H9 (cell line): ENCODE measurements at regions not wholly inside any gene's neighbourhood (a gene's known extent, or its start where the extent isn't known, plus 50 kb on each side); places are given as distances from the start of the nearest gene placed in this dataset.

Experiments
- DNase-seq: peaks from one replicate; pipeline ENCODE4 v3.0.0-alpha.2; 2017
- H2AFZ ChIP-seq: one replicate; pipeline ENCODE4 v1.6.1; 2013; ENCODE audit warnings: mild to moderate bottlenecking, low read length, control low read depth, moderate library complexity
- H2AK5ac ChIP-seq: 2 replicates; pipeline ENCODE4 v1.6.1; 2013; ENCODE audit warnings: low read length, control low read depth, mixed read lengths; ENCODE audit not compliant: insufficient read length
- H2BK120ac ChIP-seq: one replicate; pipeline ENCODE4 v1.6.1; 2013; ENCODE audit warnings: low read depth, mild to moderate bottlenecking, low read length, control low read depth, inconsistent platforms; ENCODE audit not compliant: poor library complexity, severe bottlenecking
- H2BK12ac ChIP-seq: 2 replicates; pipeline ENCODE4 v1.6.1; 2013; ENCODE audit warnings: low read length, control low read depth, mixed read lengths, low read depth; ENCODE audit not compliant: insufficient read length
- H2BK15ac ChIP-seq: 2 replicates; pipeline ENCODE4 v1.6.1; 2013; ENCODE audit warnings: low read depth, low read length, control low read depth
- H2BK20ac ChIP-seq: one replicate; pipeline ENCODE4 v1.6.1; 2013; ENCODE audit warnings: low read depth, mild to moderate bottlenecking, low read length, control low read depth, inconsistent platforms; ENCODE audit not compliant: poor library complexity, severe bottlenecking
- H2BK5ac ChIP-seq: 2 replicates; pipeline ENCODE4 v1.6.1; 2013; ENCODE audit warnings: low read length, control low read depth, mixed read lengths; ENCODE audit not compliant: insufficient read length
- H3K14ac ChIP-seq: 2 replicates; pipeline ENCODE4 v1.6.1; 2013; ENCODE audit warnings: low read length, control low read depth; ENCODE audit not compliant: insufficient read depth
- H3K18ac ChIP-seq: 2 replicates; pipeline ENCODE4 v1.6.1; 2013; ENCODE audit warnings: low read depth, mild to moderate bottlenecking, mixed read lengths, low read length, control low read depth; ENCODE audit not compliant: insufficient read length
- H3K23ac ChIP-seq: 2 replicates; pipeline ENCODE4 v1.6.1; 2013; ENCODE audit warnings: low read length, control low read depth, mixed read lengths, low read depth; ENCODE audit not compliant: insufficient read length
- H3K23me2 ChIP-seq: 2 replicates; pipeline ENCODE4 v1.6.1; 2013; ENCODE audit warnings: low read depth, mild to moderate bottlenecking, mixed read lengths, low read length, control low read depth; ENCODE audit not compliant: insufficient read length, poor library complexity, severe bottlenecking
- H3K27ac ChIP-seq: 2 replicates; pipeline ENCODE4 v1.5.1; 2013; ENCODE audit warnings: low read length, control low read depth, mixed read lengths, low read depth; ENCODE audit not compliant: insufficient read length
- H3K27me3 ChIP-seq: 2 replicates; pipeline ENCODE4 v1.6.1; 2013; ENCODE audit warnings: low read length, control low read depth, inconsistent platforms; ENCODE audit not compliant: insufficient read depth
- H3K4ac ChIP-seq: 2 replicates; pipeline ENCODE4 v1.6.1; 2013; ENCODE audit warnings: low read depth, mild to moderate bottlenecking, control low read depth, inconsistent platforms, low read length, moderate library complexity
- H3K4me1 ChIP-seq: 2 replicates; pipeline ENCODE4 v1.6.1; 2013; ENCODE audit warnings: low read length, control low read depth, inconsistent platforms; ENCODE audit not compliant: insufficient read depth
- H3K4me2 ChIP-seq: 2 replicates; pipeline ENCODE4 v1.6.1; 2013; ENCODE audit warnings: low read length, control low read depth, mixed read lengths; ENCODE audit not compliant: insufficient read length, insufficient read depth
- H3K56ac ChIP-seq: 2 replicates; pipeline ENCODE4 v1.6.1; 2013; ENCODE audit warnings: low read depth, mild to moderate bottlenecking, mixed read lengths, low read length, control low read depth; ENCODE audit not compliant: insufficient read length
- H3K79me1 ChIP-seq: 2 replicates; pipeline ENCODE4 v1.6.1; 2013; ENCODE audit warnings: low read depth, mild to moderate bottlenecking, moderate library complexity, low read length, control low read depth, inconsistent platforms; ENCODE audit not compliant: insufficient read depth, poor library complexity, severe bottlenecking
- H3K79me2 ChIP-seq: 2 replicates; pipeline ENCODE4 v1.6.1; 2013; ENCODE audit warnings: low read length, control low read depth, inconsistent platforms; ENCODE audit not compliant: insufficient read depth
- H3K9ac ChIP-seq: 2 replicates; pipeline ENCODE4 v1.6.1; 2013; ENCODE audit warnings: low read length, control low read depth, mixed read lengths; ENCODE audit not compliant: insufficient read length; ENCODE audit errors: extremely low read depth
- H3K9me3 ChIP-seq: one replicate; pipeline ENCODE4 v1.6.1; 2013; ENCODE audit warnings: low read depth, low read length, inconsistent platforms; ENCODE audit not compliant: control insufficient read depth
- H3T11ph ChIP-seq: one replicate; pipeline ENCODE4 v1.6.1; 2013; ENCODE audit warnings: mild to moderate bottlenecking, low read length, control low read depth, inconsistent platforms
- H4K20me1 ChIP-seq: one replicate; pipeline ENCODE4 v1.6.1; 2013; ENCODE audit not compliant: control insufficient read depth, insufficient read length, insufficient read depth
- H4K5ac ChIP-seq: 2 replicates; pipeline ENCODE4 v1.6.1; 2013; ENCODE audit warnings: low read depth, mild to moderate bottlenecking, mixed read lengths, low read length, control low read depth; ENCODE audit not compliant: insufficient read length
- H4K8ac ChIP-seq: replicated peaks from 2 replicates; pipeline ENCODE4 v1.6.1; 2013; ENCODE audit warnings: low read length, control low read depth, mixed read lengths, low read depth; ENCODE audit not compliant: insufficient read length
- H4K91ac ChIP-seq: 2 replicates; pipeline ENCODE4 v1.6.1; 2013; ENCODE audit warnings: low read depth, mild to moderate bottlenecking, moderate library complexity, mixed read lengths, low read length, control low read depth; ENCODE audit not compliant: insufficient read length
- H3K27ac Mint-ChIP-seq, 3 experiments: 2 replicates in 2 of 3; 3 replicates in 1 of 3; pipeline ENCODE4 v1.8.0; 2020 to 2021; ENCODE audit warnings: mixed read lengths in 3 of 3, mild to moderate bottlenecking in 1 of 3, moderate library complexity in 1 of 3
- H3K27me3 Mint-ChIP-seq: 2 replicates; pipeline ENCODE4 v1.8.0; 2021; ENCODE audit warnings: low read depth, mild to moderate bottlenecking, moderate library complexity, mixed read lengths
- H3K36me3 Mint-ChIP-seq, 3 experiments: 2 replicates in 2 of 3; 3 replicates in 1 of 3; pipeline ENCODE4 v1.8.0; 2020 to 2021; ENCODE audit warnings: low read depth in 3 of 3, mixed read lengths in 3 of 3; ENCODE audit not compliant: insufficient read depth in 1 of 3
- H3K4me1 Mint-ChIP-seq, 2 experiments: 2 replicates each; pipeline ENCODE4 v1.8.0; 2020; ENCODE audit warnings: mixed read lengths in 2 of 2
- H3K4me3 Mint-ChIP-seq, 2 experiments: 2 replicates in 1 of 2; 3 replicates in 1 of 2; pipeline ENCODE4 v1.8.0; 2020 to 2021; ENCODE audit warnings: mild to moderate bottlenecking in 2 of 2, mixed read lengths in 2 of 2, moderate library complexity in 1 of 2
- H3K9me3 Mint-ChIP-seq, 2 experiments: 2 replicates in 1 of 2; 3 replicates in 1 of 2; pipeline ENCODE4 v1.8.0; 2020; ENCODE audit warnings: mild to moderate bottlenecking in 2 of 2, mixed read lengths in 2 of 2, moderate library complexity in 1 of 2
- CTCF ChIP-seq: fragments of 200-600 bp; sonication (generic); conservative IDR thresholded peaks from 3 replicates; pipeline ENCODE4 v1.8.0; 2021; ENCODE audit warnings: antibody characterized with exemption, mild to moderate bottlenecking
- WGBS: extraction: QIAGEN DNeasy Blood & Tissue Kit; methylation state at CpG from one replicate; pipeline ENCODE4 v1.1.7; 2013; ENCODE audit warnings: missing lambda C conversion rate, low lambda C conversion rate, mixed read lengths; ENCODE audit not compliant: insufficient read length; ENCODE audit errors: extremely low coverage; 5-methylcytosine and 5-hydroxymethylcytosine counted together

DNA sequence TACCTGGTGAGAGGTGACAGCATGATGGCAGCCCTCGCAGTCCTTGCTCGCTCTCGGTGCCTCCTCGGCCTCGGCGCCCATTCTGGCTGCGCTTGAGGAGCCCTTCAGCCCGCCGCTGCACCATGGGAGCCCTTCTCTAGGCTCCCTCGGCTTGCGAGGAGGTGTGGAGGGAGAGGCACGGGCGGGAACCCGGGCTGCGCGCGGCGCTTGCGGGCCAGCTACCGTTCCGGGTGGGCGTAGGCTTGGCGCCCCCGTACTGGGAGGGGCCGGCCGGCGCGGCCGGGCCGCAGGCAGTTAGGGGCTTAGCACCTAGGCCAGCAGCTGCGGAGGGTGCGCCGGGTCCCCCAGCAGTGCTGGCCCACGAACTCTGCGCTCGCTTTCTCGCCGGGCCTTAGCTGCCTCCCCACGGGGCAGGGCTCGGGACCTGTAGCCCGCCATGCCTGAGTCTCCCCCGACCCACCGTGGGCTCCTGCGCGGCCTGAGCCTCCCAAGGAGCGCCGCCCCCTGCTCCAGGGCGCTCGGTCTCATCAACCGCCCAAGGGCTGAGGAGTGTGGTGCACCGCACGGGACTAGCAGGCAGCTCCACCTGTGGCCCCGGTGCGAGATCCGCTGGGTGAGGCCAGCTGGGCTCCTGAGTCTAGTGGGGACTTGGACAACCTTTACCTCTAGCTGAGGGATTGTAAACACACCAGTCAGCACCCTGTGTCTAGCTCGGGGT, 1624.3 kb downstream of the SLITRK1 start:
- H3K9me3 Mint-ChIP-seq: peaks cover 5 to 18% of the 10 kb centered on the region in 2 experiments
- H2BK5ac ChIP-seq: no peak overlapping the region
- WGBS: no CpG with 5 or more reads among the region's 56 CpGs
- no peaks in the 10 kb centered on the region for H3K27me3 Mint-ChIP-seq
- no peaks in the 10 kb centered on the region for H3K79me1 ChIP-seq
- no peaks in the 10 kb centered on the region for H3K79me2 ChIP-seq
- no peak overlapping the region for H3K4me2 ChIP-seq
- H2AK5ac ChIP-seq: no peak overlapping the region
- no peak overlapping the region for H3K23ac ChIP-seq
- H3K9me3 ChIP-seq: no peaks in the 10 kb centered on the region
- no peaks in the 10 kb centered on the region for H4K20me1 ChIP-seq
- no peak overlapping the region for H3K9ac ChIP-seq
- peaks cover 4 to 17% (median 12%) of the 10 kb centered on the region in 3 experiments; a peak in 5 of 7 replicates for H3K36me3 Mint-ChIP-seq
- H3K4ac ChIP-seq: no peak overlapping the region
- H2AFZ ChIP-seq: no peak overlapping the region
- no peak overlapping the region for H2BK120ac ChIP-seq
- H4K5ac ChIP-seq: no peak overlapping the region
- H2BK12ac ChIP-seq: no peak overlapping the region
- no peak overlapping the region for H3K56ac ChIP-seq
- no peak overlapping the region for H2BK20ac ChIP-seq
- no peak overlapping the region for H4K91ac ChIP-seq
- no peak overlapping the region for H3K14ac ChIP-seq
- TF ChIP-seq CTCF: no peak
- no peak overlapping the region for H3K4me3 Mint-ChIP-seq
- no peaks in the 10 kb centered on the region for H3K4me1 ChIP-seq
- no peak overlapping the region for H3K18ac ChIP-seq
- no peak overlapping the region for H4K8ac ChIP-seq
- no peak overlapping the region for H3K27ac ChIP-seq
- H2BK15ac ChIP-seq: no peak overlapping the region
- no peak for DNase-seq
- H3K27me3 ChIP-seq: no peaks in the 10 kb centered on the region
- H3K27ac Mint-ChIP-seq: peak overlapping the region in 1 of 3 experiments; percentile 57; a peak in 1 of 7 replicates
- H3K4me1 Mint-ChIP-seq: no peaks in the 10 kb centered on the region; a peak in 1 of 4 replicates
- no peak overlapping the region for H3T11ph ChIP-seq
- no peaks in the 10 kb centered on the region for H3K23me2 ChIP-seq
